Stimulated activated CD4-positive, alpha-beta T cell treated with anti-CD3 and anti-CD28 coated beads, Interleukin-4, amount 100 ng/mL, for 48 hours (primary cell): ENCODE measurements at regions not wholly inside any gene's neighbourhood (a gene's known extent, or its start where the extent isn't known, plus 50 kb on each side); places are given as distances from the start of the nearest gene placed in this dataset.
"Not testable (repeated sequence)": the region's sequence is repeated elsewhere in the genome, so short reads cannot be mapped to it uniquely, and the experiment has no call there.

Experiments used
- DNase-seq, 2 donors: peaks; one replicate each; pipeline ENCODE4 v3.0.0-alpha.2; 2020; ENCODE audit warnings: low read depth in 2 of 2

DNA sequence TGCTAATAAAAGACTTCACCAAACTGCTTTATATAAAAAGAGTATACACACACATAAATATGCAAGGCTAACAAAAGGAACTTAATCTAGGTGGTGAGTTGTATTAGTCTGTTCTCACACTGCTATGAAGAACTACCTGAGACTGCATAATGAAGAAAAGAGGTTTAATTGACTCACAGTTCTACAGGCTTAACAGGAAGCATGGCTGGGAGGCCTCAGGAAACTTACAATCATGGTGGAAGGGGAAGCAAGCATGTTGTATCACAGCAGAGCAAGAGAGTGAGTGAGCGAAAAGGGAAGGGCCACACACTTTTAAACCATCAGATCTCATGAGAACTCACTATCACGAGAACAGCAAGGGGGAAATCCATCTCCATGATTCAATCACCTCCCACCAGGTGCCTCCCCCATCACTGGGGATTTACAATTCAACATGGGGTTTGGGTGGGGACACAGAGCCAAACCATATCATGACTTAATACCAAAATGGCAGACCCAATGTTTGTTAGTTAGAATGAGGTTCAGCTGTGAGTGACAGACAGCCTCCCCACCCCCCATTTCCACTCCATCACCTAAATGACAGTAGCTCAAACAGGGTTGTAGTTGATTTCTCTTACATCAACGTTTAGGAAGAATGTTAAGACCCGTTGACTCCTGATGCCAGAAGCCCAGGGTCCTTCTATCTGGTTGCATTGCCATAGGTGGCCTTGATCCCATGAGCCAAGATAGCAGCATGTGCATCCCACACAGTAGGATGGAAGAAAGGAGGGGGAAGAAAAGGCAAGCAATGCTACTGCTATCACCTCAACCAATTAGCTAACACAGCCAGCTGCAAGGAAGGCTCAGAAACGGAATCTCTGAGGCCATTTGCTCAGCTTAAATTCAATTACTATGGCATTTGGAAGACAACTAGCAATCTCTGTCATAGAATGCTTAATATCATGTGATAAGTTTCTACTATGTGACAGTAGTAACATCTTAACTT lies 77.0 kb downstream of the CCDC71L start:
- DNase-seq, result no peak

DNA sequence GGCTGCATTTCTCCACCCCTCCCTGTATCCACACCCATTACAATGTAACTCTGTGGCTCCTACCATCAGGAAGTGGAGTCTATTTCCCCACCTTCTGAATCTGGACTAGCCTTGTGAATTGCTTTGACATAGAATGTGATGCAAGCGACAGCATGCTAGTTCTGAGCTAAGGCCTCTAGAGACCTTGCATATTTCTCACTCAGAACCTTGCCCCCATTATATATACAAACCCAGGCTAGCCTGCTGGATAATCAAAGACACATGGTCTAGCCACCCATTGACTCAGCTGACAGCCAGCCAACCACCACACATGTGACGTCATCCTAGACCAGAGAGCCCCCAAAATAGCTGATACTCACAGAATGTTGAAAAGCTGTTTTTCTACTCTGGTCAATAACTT lies 77.9 kb downstream of the CCDC71L start:
- no peak for DNase-seq

DNA sequence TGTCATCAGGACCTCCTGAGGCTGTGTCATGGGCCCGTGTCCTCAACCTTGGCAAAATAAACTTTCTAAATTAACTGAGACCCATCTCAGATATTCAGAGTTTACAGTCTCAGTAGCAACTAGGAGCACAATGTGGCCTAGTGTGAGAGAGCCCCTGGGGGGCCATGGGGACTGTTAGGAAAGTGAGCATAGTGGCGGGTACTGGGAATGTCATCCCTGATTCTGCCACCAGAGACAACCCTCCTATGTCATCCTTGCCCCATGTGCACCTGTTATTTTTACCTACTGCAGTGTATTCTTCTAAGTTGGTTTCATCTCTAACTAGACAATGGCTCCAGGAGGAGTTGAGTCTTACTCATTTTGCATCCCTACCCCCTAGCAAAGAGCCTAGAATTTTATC lies 78.6 kb downstream of the CCDC71L start:
- no peak for DNase-seq

DNA sequence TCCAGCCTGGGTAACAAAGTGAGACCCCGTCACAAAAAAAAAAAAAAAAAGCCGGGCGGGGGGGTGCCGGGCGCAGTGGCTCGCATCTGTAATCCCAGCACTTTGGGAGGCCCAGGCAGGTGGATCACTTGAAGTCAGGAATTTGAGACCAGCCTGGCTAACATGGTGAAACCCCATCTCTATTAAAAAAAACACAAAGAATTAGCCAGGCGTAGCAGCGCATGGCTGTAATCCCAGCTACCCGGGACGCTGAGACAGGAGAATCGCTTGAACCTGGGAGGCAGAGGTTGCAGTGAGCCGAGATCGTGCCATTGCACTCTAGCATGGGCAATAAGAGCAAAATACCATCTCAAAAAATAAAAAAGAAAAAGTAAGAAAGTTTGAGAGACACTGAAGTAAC lies 81.9 kb downstream of the CCDC71L start:
- DNase-seq, result not testable (repeated sequence)

DNA sequence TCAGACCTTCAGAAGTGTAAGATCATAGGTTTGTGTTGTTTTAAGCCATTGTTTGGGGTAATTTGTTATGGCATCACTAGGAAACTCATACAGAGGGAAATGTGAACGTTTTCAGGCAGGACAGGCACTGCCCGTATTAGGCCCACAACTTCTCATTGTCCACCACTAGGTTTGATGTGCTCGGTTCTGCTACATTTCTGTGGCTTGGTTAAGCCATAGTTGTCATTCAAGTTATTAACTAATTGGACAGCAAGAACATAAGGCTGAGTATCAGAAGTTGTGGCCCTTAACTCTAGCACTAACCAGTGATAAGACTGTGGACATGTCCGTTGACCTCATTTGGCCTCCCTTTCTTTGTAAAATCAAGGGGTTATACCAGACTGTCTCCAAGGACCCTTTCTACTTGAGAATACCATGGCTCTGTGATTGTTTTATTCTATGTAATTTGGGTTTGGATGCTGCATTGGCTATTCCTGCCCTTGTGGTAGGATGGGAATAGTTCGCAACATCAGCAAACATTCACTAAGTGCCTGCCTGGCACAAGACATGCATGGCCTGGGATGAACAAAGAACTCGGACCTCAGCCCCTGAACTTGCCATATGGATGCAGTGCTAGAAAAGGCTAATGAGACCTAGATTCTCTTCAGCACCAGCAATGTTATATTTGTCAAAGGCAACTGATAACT lies 85.7 kb downstream of the CCDC71L start:
- no peak for DNase-seq

DNA sequence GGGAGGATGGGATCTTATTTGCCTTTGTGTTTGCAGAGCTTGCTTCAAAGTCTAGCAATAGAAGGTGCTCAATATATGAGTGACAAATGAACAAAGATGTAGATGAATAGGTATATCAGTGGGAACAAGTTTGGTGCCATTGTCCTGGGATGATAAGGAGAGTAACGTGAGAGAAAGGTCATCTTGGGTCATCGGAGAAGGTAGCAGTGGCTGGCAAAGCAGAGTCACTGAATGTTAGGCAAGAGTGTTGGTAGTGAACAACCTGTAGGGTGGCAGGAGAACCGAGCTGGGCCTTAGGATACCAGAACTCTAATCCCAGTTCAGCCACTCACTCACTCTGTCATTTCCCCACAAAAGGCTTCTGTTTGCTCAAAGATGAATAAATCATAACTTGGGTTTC lies 87.2 kb downstream of the CCDC71L start:
- no peak for DNase-seq

DNA sequence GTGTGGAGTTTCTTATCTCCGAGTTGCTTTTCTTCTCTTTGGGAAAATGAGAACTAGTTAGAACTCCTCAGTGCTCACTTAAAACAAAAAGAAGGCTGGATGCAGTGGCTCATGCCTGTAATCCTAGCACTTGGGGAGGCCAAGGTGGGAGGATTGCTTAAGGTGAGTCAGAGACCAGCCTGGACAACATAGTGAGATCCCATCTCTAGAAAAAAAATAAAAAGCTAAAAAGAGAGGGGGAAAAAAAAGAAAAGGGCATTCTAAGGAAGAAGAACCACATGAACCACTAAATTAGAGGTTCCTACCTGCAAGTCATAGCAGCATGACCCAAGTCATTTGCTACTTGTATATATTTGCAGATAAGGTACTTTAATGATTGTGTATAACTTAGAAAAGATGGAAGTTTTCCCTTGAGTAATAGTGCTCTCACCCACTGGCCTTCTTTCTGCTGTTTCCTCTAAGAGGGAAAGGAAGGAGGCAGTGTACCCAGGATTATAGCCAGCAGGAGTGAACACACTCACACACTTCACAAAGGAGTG lies 87.8 kb downstream of the CCDC71L start:
- DNase-seq, result no peak

DNA sequence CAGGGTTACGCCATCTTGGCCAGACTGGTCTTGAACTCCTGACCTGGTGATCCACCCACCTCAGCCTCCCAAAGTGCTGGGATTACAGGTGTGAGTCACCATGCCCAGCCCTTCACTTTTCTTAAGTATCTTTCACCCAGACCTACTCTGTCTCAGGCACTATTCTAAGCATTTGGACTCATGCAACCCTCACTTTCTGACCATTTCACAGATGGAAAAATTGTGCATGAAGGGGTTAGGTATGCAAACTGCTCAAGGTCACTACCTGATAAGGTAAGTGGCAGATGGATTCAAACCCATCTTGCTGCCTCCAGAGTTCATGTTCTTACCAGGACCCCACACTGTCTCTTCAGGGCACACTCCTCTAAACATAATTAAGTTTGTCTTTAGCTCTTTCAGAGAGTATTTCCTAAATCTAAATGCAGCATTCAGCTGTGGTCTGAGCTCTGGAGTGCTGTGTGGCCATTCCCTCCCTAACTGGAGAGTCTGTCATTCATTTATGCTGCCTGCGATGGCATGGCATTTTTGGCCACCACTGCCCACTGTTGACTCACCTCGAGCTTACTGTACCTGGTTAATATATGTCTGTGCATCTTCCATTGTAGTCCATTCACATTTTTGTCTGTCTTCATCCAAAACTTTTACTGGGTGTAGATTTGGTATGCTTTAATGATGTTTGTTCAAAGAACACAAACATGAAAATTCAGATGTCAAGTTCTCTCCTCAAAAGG lies 88.4 kb downstream of the CCDC71L start:
- DNase-seq, result no peak

DNA sequence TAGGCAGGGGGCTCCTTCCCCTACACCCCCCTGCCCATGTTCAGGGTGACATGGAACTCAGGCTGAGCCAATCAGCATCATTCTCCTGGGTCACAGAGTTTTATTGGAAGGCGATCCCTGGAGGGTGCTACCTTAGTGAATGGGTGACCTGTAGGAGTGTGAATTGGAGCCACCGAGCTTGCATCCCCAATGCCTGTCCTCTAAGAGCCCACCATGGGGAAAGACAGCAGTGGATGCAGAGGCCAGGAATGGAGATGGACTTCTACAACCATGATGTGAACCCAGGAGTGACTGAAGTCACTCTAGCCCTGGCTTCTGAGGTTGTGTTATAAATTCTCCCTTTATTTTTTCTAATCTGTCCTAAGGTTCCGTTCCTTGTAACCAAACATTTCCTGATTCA lies 89.4 kb downstream of the CCDC71L start:
- no peak for DNase-seq

DNA sequence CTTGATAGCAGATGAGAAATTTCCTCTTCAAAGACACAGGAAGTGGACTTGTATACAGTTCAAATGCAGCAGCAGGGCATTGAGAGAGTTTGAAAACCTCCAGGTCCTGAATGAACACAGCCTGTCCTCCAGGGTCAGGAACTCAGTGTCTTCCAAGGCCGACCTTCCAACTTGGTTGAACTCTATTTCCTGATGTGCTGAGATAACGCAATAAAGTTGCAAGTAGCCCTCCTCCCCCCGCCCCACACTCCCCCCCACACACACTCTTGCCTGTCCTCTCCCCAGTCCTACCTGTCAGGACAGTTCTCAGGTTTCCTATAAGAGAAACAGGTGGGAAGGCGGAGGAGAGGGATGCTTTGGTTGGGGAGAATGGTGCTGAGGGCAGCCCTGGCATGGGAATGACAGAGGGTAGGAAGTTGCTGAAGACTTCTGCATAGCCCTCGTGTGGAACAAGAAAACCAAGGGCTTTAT lies 90.0 kb downstream of the CCDC71L start:
- DNase-seq, result no peak

DNA sequence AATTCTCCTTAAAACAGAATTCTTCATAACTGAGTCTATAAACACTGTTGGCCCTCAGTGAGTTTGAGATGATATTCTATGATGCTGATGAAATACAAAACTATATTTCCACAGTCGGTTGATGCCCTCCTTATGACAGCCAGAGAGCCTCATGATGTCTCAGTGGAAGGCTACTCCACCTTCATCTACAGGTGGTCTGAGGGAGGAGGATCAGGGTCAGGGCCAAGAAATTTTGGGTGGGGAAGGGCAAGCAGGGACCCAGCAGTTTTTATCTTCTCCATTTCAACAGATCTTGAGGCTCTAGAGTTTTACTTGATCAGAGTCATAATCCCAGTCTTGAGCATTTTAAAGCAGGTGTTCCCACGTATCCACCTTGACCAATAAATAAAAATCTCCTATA lies 90.8 kb downstream of the CCDC71L start:
- no peak for DNase-seq

DNA sequence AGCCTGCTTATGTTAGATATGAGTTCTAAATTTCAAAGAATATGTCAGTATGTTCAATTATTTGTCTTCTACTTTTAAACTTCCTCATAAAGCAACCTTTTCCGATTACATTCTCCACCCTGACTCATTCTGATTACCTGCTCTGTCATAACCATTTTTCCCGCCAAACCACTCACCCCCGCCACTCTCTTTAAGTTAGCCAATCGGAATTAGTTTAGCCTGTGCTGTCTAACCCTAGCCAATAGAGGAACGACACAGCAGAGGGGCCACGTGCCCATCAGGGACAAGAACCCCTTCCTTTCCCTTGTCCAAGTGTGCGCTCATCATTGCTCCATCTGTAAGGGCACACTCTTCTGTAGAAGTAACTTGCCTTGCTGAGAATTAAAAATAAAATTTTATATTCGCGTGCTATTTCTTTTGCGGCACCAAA lies 91.4 kb downstream of the CCDC71L start:
- DNase-seq, result no peak

DNA sequence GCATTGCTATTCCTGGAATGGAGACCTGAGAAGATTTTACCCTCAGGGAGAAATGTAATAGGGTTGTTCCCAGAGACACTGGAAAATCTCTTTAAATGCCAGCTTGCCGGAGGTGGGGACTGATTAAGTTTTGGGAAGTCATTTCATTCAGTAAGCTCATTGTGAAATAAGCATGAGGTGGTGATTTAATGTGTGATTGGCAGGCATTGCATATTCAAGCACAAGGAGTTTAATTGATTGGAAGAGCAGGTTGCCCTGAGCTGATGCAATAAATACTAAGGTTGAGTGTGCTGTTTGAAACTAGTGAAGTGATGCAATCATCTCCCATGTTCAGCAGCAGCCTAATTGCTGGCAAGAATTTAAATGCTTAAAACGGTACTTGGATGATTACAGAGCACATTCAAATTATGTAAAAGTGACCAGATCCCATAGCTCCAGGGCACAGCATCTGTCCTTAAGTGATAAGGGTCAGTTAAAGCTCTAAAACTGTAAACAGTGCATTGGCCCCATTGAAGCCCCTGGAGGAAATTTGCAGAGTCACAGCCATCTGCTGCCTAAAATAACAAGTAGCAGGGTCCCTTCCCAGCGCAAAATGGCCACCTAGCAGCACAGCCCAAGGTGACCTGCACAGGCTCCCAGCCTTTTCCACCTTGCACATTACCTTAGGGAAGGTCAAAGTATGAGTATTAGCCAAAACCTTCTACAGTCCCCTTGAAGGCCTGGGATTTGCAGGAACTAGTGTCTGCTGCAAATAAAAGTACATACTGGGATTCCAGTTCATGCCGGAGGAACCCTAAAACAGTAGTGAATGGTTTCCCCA lies 92.1 kb downstream of the CCDC71L start:
- DNase-seq, result no peak

DNA sequence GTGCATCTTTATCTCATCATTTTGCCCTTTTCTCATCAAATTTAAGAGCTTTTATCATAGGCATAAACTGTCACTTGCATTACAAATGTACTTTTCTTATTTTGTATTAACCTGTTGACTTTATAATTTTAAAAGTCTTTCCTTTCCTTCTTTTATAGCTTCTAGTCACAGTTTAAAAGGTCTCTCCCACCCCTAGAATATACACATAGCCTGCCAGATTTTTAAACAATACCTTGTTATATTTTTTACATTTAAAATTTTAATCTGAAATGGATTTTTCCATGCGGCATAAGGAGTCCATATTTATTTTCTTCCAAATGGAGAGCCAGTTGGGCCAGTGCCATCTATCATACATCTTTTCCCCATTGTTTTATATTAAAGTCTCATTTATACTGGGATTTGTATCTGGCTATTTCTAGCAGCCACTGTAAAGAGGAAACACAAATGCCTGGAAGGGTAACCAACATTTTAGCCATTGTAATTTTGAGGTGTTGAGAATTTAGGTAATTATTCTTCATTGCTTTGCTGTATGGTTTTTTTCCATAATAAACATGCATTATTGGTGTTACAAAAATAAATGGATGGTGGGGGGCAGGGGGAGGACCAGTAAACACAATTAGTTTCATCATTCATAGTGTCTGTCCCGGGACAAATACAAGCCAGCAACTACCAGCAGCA lies 92.8 kb downstream of the CCDC71L start:
- DNase-seq, result no peak

DNA sequence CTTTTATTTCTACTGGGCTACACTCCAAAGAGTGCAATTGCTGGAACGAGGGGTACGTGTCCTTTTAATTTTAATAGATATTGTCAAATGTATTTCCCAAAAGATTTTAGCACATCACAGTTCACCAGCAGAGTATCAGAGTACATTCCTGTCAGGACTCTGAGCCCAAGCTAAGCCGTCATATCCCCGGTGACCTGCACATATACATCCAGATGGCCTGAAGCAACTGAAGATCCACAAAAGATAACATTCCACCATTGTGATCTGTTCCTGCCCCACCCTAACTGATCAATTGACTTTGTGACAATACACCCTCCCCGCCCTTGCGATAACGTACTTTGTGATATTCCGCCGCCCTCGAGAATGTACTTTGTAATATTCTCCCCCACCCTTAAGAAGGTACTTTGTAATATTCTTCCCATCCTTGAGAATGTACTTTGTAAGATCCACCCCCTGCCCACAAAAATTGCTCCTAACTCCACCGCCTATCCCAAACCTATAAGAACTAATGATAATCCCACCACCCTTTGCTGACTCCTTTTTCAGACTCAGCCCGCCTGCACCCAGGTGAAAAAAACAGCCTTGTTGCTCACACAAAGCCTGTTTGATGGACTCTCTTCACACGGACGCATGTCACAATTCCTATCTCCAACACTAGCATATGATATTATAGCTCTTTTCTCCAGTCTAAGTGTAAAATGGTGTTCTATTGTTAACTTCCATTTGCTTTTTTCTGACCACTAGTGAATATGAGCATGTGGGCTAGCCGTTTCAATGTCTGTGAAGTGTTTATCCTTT lies 93.6 kb downstream of the CCDC71L start:
- not testable (repeated sequence) for DNase-seq

DNA sequence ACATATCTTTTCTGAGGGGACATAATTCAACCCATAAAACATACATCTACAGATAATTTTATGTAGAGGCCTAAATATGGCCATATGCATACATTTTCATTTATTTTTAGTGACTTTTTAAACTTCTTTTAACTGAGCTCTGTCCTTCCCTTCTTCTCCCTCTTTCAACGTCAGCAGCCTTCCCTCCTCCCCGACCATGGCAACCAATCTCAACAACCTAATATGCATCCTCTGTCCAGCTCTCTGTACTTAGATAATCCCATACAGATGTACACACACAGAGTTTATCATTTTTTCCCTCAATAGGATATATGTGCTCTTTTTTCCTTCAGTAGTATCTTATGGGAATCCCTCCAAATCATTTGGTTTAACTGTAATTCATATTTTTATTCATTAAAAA lies 94.3 kb downstream of the CCDC71L start:
- no peak for DNase-seq

DNA sequence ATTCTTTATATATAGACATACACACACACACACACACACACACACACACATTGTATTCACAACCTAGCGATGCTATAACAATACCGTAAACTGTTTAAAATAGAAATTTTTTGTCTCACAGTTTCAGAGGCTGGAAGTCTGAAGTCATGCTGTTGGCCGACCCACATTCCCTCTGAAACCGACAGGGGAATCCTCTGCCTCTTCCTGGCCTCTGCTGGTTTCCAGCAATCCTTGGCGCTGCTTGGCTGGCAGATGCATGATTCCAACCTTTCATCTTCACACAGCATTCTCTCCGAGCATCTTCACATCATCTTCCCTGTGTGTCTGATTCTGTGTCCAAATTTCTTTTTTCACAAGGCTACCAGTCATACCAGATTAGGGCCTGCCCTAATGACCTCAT lies 94.8 kb downstream of the CCDC71L start:
- no peak for DNase-seq

DNA sequence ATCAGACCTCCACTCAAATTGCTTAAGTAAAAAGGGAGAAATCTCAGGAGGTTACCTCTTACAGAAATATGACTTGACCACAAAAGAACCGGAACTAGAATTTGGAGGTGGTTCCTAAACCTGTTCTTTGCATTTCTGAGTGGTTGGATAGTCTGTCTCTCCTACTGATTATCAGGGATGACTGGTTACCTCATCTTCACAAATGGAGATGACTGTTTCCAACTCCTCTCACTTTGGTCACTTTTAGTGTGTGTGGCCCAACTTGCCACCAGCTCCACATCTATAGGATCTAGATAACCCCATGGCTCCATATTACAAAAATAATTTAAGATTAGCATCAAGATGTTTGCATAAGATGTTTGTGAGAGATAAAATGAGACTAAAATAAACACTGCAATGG lies 95.5 kb downstream of the CCDC71L start:
- DNase-seq, result no peak

DNA sequence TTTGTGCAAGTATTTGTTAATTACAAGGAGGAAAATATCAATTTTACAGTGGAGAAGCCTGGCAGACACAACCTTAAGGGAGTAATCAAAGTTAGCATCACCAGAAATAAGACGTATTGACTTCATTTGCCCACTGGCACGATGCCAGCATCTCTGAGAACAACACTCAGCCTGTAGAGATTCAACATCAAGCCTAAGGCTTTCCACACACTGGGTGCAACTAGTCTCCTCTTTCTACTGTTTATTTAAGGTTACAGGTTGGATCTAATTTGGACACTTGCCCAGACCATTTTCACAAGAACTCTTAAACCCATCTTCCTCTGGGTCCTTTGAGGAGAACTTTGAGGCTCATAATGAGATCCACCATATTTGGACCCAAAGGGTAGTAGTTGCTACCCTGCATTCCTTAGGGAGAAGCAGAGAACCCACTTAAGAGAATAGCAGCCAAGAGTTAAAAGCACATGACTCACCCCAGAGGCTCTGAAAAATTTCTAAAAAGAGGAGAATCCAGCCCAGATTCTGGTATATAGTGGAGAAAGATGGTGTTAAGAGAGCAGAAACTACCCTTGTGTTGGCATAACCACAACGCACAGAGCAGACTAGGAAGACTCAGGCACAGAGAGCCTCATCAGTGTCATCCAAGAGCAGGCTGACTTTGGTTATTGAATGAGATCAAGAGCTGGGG lies 97.3 kb downstream of the CCDC71L start:
- no peak for DNase-seq
